H9 (cell line): ENCODE measurements at regions not wholly inside any gene's neighbourhood (a gene's known extent, or its start where the extent isn't known, plus 50 kb on each side); places are given as distances from the start of the nearest gene placed in this dataset.

Source experiments
- DNase-seq: peaks from one replicate; pipeline ENCODE4 v3.0.0-alpha.2; 2017
- H2AFZ ChIP-seq: one replicate; pipeline ENCODE4 v1.6.1; 2013; ENCODE audit warnings: mild to moderate bottlenecking, low read length, control low read depth, moderate library complexity
- H2AK5ac ChIP-seq: 2 replicates; pipeline ENCODE4 v1.6.1; 2013; ENCODE audit warnings: low read length, control low read depth, mixed read lengths; ENCODE audit not compliant: insufficient read length
- H2BK120ac ChIP-seq: one replicate; pipeline ENCODE4 v1.6.1; 2013; ENCODE audit warnings: low read depth, mild to moderate bottlenecking, low read length, control low read depth, inconsistent platforms; ENCODE audit not compliant: poor library complexity, severe bottlenecking
- H2BK12ac ChIP-seq: 2 replicates; pipeline ENCODE4 v1.6.1; 2013; ENCODE audit warnings: low read length, control low read depth, mixed read lengths, low read depth; ENCODE audit not compliant: insufficient read length
- H2BK15ac ChIP-seq: 2 replicates; pipeline ENCODE4 v1.6.1; 2013; ENCODE audit warnings: low read depth, low read length, control low read depth
- H2BK20ac ChIP-seq: one replicate; pipeline ENCODE4 v1.6.1; 2013; ENCODE audit warnings: low read depth, mild to moderate bottlenecking, low read length, control low read depth, inconsistent platforms; ENCODE audit not compliant: poor library complexity, severe bottlenecking
- H2BK5ac ChIP-seq: 2 replicates; pipeline ENCODE4 v1.6.1; 2013; ENCODE audit warnings: low read length, control low read depth, mixed read lengths; ENCODE audit not compliant: insufficient read length
- H3K14ac ChIP-seq: 2 replicates; pipeline ENCODE4 v1.6.1; 2013; ENCODE audit warnings: low read length, control low read depth; ENCODE audit not compliant: insufficient read depth
- H3K18ac ChIP-seq: 2 replicates; pipeline ENCODE4 v1.6.1; 2013; ENCODE audit warnings: low read depth, mild to moderate bottlenecking, mixed read lengths, low read length, control low read depth; ENCODE audit not compliant: insufficient read length
- H3K23ac ChIP-seq: 2 replicates; pipeline ENCODE4 v1.6.1; 2013; ENCODE audit warnings: low read length, control low read depth, mixed read lengths, low read depth; ENCODE audit not compliant: insufficient read length
- H3K23me2 ChIP-seq: 2 replicates; pipeline ENCODE4 v1.6.1; 2013; ENCODE audit warnings: low read depth, mild to moderate bottlenecking, mixed read lengths, low read length, control low read depth; ENCODE audit not compliant: insufficient read length, poor library complexity, severe bottlenecking
- H3K27ac ChIP-seq: 2 replicates; pipeline ENCODE4 v1.5.1; 2013; ENCODE audit warnings: low read length, control low read depth, mixed read lengths, low read depth; ENCODE audit not compliant: insufficient read length
- H3K27me3 ChIP-seq: 2 replicates; pipeline ENCODE4 v1.6.1; 2013; ENCODE audit warnings: low read length, control low read depth, inconsistent platforms; ENCODE audit not compliant: insufficient read depth
- H3K4ac ChIP-seq: 2 replicates; pipeline ENCODE4 v1.6.1; 2013; ENCODE audit warnings: low read depth, mild to moderate bottlenecking, control low read depth, inconsistent platforms, low read length, moderate library complexity
- H3K4me1 ChIP-seq: 2 replicates; pipeline ENCODE4 v1.6.1; 2013; ENCODE audit warnings: low read length, control low read depth, inconsistent platforms; ENCODE audit not compliant: insufficient read depth
- H3K4me2 ChIP-seq: 2 replicates; pipeline ENCODE4 v1.6.1; 2013; ENCODE audit warnings: low read length, control low read depth, mixed read lengths; ENCODE audit not compliant: insufficient read length, insufficient read depth
- H3K56ac ChIP-seq: 2 replicates; pipeline ENCODE4 v1.6.1; 2013; ENCODE audit warnings: low read depth, mild to moderate bottlenecking, mixed read lengths, low read length, control low read depth; ENCODE audit not compliant: insufficient read length
- H3K79me1 ChIP-seq: 2 replicates; pipeline ENCODE4 v1.6.1; 2013; ENCODE audit warnings: low read depth, mild to moderate bottlenecking, moderate library complexity, low read length, control low read depth, inconsistent platforms; ENCODE audit not compliant: insufficient read depth, poor library complexity, severe bottlenecking
- H3K79me2 ChIP-seq: 2 replicates; pipeline ENCODE4 v1.6.1; 2013; ENCODE audit warnings: low read length, control low read depth, inconsistent platforms; ENCODE audit not compliant: insufficient read depth
- H3K9ac ChIP-seq: 2 replicates; pipeline ENCODE4 v1.6.1; 2013; ENCODE audit warnings: low read length, control low read depth, mixed read lengths; ENCODE audit not compliant: insufficient read length; ENCODE audit errors: extremely low read depth
- H3K9me3 ChIP-seq: one replicate; pipeline ENCODE4 v1.6.1; 2013; ENCODE audit warnings: low read depth, low read length, inconsistent platforms; ENCODE audit not compliant: control insufficient read depth
- H3T11ph ChIP-seq: one replicate; pipeline ENCODE4 v1.6.1; 2013; ENCODE audit warnings: mild to moderate bottlenecking, low read length, control low read depth, inconsistent platforms
- H4K20me1 ChIP-seq: one replicate; pipeline ENCODE4 v1.6.1; 2013; ENCODE audit not compliant: control insufficient read depth, insufficient read length, insufficient read depth
- H4K5ac ChIP-seq: 2 replicates; pipeline ENCODE4 v1.6.1; 2013; ENCODE audit warnings: low read depth, mild to moderate bottlenecking, mixed read lengths, low read length, control low read depth; ENCODE audit not compliant: insufficient read length
- H4K8ac ChIP-seq: replicated peaks from 2 replicates; pipeline ENCODE4 v1.6.1; 2013; ENCODE audit warnings: low read length, control low read depth, mixed read lengths, low read depth; ENCODE audit not compliant: insufficient read length
- H4K91ac ChIP-seq: 2 replicates; pipeline ENCODE4 v1.6.1; 2013; ENCODE audit warnings: low read depth, mild to moderate bottlenecking, moderate library complexity, mixed read lengths, low read length, control low read depth; ENCODE audit not compliant: insufficient read length
- H3K27ac Mint-ChIP-seq, 3 experiments: 2 replicates in 2 of 3; 3 replicates in 1 of 3; pipeline ENCODE4 v1.8.0; 2020 to 2021; ENCODE audit warnings: mixed read lengths in 3 of 3, mild to moderate bottlenecking in 1 of 3, moderate library complexity in 1 of 3
- H3K27me3 Mint-ChIP-seq: 2 replicates; pipeline ENCODE4 v1.8.0; 2021; ENCODE audit warnings: low read depth, mild to moderate bottlenecking, moderate library complexity, mixed read lengths
- H3K36me3 Mint-ChIP-seq, 3 experiments: 2 replicates in 2 of 3; 3 replicates in 1 of 3; pipeline ENCODE4 v1.8.0; 2020 to 2021; ENCODE audit warnings: low read depth in 3 of 3, mixed read lengths in 3 of 3; ENCODE audit not compliant: insufficient read depth in 1 of 3
- H3K4me1 Mint-ChIP-seq, 2 experiments: 2 replicates each; pipeline ENCODE4 v1.8.0; 2020; ENCODE audit warnings: mixed read lengths in 2 of 2
- H3K4me3 Mint-ChIP-seq, 2 experiments: 2 replicates in 1 of 2; 3 replicates in 1 of 2; pipeline ENCODE4 v1.8.0; 2020 to 2021; ENCODE audit warnings: mild to moderate bottlenecking in 2 of 2, mixed read lengths in 2 of 2, moderate library complexity in 1 of 2
- H3K9me3 Mint-ChIP-seq, 2 experiments: 2 replicates in 1 of 2; 3 replicates in 1 of 2; pipeline ENCODE4 v1.8.0; 2020; ENCODE audit warnings: mild to moderate bottlenecking in 2 of 2, mixed read lengths in 2 of 2, moderate library complexity in 1 of 2
- CTCF ChIP-seq: fragments of 200-600 bp; sonication (generic); conservative IDR thresholded peaks from 3 replicates; pipeline ENCODE4 v1.8.0; 2021; ENCODE audit warnings: antibody characterized with exemption, mild to moderate bottlenecking
- WGBS: extraction: QIAGEN DNeasy Blood & Tissue Kit; methylation state at CpG from one replicate; pipeline ENCODE4 v1.1.7; 2013; ENCODE audit warnings: missing lambda C conversion rate, low lambda C conversion rate, mixed read lengths; ENCODE audit not compliant: insufficient read length; ENCODE audit errors: extremely low coverage; 5-methylcytosine and 5-hydroxymethylcytosine counted together

GRCh38 chr1:168474322-168474721, 69.5 kb downstream of the XCL2 start:
- H3K14ac ChIP-seq: no peak overlapping the region
- WGBS: no CpG with 5 or more reads among the region's 1 CpG
- no peak overlapping the region for H2BK20ac ChIP-seq
- peaks cover 15 to 16% of the 10 kb centered on the region in 2 experiments for H3K9me3 Mint-ChIP-seq
- H3K27me3 Mint-ChIP-seq: no peaks in the 10 kb centered on the region
- H3K79me1 ChIP-seq: no peaks in the 10 kb centered on the region
- H3K56ac ChIP-seq: no peak overlapping the region
- no peak overlapping the region for H3K4me2 ChIP-seq
- H3K27ac ChIP-seq: no peak overlapping the region
- no peak overlapping the region for H3K9ac ChIP-seq
- peaks cover 10 to 21% (median 12%) of the 10 kb centered on the region in 3 experiments for H3K36me3 Mint-ChIP-seq
- H3K27ac Mint-ChIP-seq: no peak overlapping the region
- no peak overlapping the region for H2AFZ ChIP-seq
- H2BK120ac ChIP-seq: no peak overlapping the region
- peaks cover 3 to 8% of the 10 kb centered on the region in 2 experiments; a peak in 2 of 4 replicates for H3K4me1 Mint-ChIP-seq
- no peak overlapping the region for H4K5ac ChIP-seq
- H3T11ph ChIP-seq: no peak overlapping the region
- H3K79me2 ChIP-seq: no peaks in the 10 kb centered on the region
- no peaks in the 10 kb centered on the region for H4K20me1 ChIP-seq
- H3K23me2 ChIP-seq: no peaks in the 10 kb centered on the region
- no peak overlapping the region for H2BK12ac ChIP-seq
- no peaks in the 10 kb centered on the region for H3K4me1 ChIP-seq
- no peak overlapping the region for H4K8ac ChIP-seq
- no peak for TF ChIP-seq CTCF
- H2BK5ac ChIP-seq: no peak overlapping the region
- no peak overlapping the region for H3K23ac ChIP-seq
- H3K18ac ChIP-seq: no peak overlapping the region
- H3K9me3 ChIP-seq: no peaks in the 10 kb centered on the region
- H3K27me3 ChIP-seq: no peaks in the 10 kb centered on the region
- no peak overlapping the region for H2BK15ac ChIP-seq
- H4K91ac ChIP-seq: no peak overlapping the region
- no peak overlapping the region for H3K4ac ChIP-seq
- H3K4me3 Mint-ChIP-seq: no peak overlapping the region
- no peak for DNase-seq
- no peak overlapping the region for H2AK5ac ChIP-seq
